ENCODE measurements at regions not wholly inside any gene's neighbourhood (a gene's known extent, or its start where the extent isn't known, plus 50 kb on each side); places are given as distances from the start of the nearest gene placed in this dataset.
"Not testable (repeated sequence)": the region's sequence is repeated elsewhere in the genome, so short reads cannot be mapped to it uniquely, and the experiment has no call there.

GRCh38 chr12:85574291-85574690 is 261.9 kb downstream of the RASSF9 start:
- no peak for DNase-seq

GRCh38 chr12:85575120-85576096 is 260.8 kb downstream of the RASSF9 start:
- DNase-seq, result no peak

- DNase-seq, result no peak
Observed at GRCh38 chr12:85580562-85581168, 255.5 kb downstream of the RASSF9 start.

GRCh38 chr12:85587158-85587557 is 249.1 kb downstream of the RASSF9 start:
- DNase-seq, result no peak

GRCh38 chr12:85588221-85588620 is 248.0 kb downstream of the RASSF9 start:
- no peak for DNase-seq

- no peak for DNase-seq
Observed at GRCh38 chr12:85600841-85601240, 235.4 kb downstream of the RASSF9 start.

- no peak for DNase-seq
Observed at GRCh38 chr12:85603556-85603955, 232.7 kb downstream of the RASSF9 start.

- no peak for DNase-seq
Observed at GRCh38 chr12:85606455-85606854, 229.8 kb downstream of the RASSF9 start.

GRCh38 chr12:85609778-85610177 is 226.4 kb downstream of the RASSF9 start:
- DNase-seq, result no peak

GRCh38 chr12:85610194-85610593 is 226.0 kb downstream of the RASSF9 start:
- DNase-seq, result no peak

GRCh38 chr12:85616201-85616600 is 220.0 kb downstream of the RASSF9 start:
- no peak for DNase-seq

- DNase-seq, result no peak
Observed at GRCh38 chr12:85617307-85618091, 218.7 kb downstream of the RASSF9 start.

GRCh38 chr12:85621041-85621440 is 215.2 kb downstream of the RASSF9 start:
- DNase-seq, result no peak

GRCh38 chr12:85623763-85624162 is 212.4 kb downstream of the RASSF9 start:
- DNase-seq, result no peak

- no peak for DNase-seq
Observed at GRCh38 chr12:85625467-85625866, 210.7 kb downstream of the RASSF9 start.

- no peak for DNase-seq
Observed at GRCh38 chr12:85626001-85626783, 210.0 kb downstream of the RASSF9 start.

- no peak for DNase-seq
Observed at GRCh38 chr12:85626784-85627171, 209.4 kb downstream of the RASSF9 start.

GRCh38 chr12:85627584-85627983 is 208.6 kb downstream of the RASSF9 start:
- DNase-seq, result no peak

- DNase-seq, result not testable (repeated sequence)
Observed at GRCh38 chr12:85628562-85628961, 207.6 kb downstream of the RASSF9 start.

GRCh38 chr12:85630851-85631250 is 205.4 kb downstream of the RASSF9 start:
- DNase-seq, result no peak

GRCh38 chr12:85632390-85632789 is 203.8 kb downstream of the RASSF9 start:
- DNase-seq, result no peak

- no peak for DNase-seq
Observed at GRCh38 chr12:85633491-85633890, 202.7 kb downstream of the RASSF9 start.

Data from occipital lobe (tissue), 1 donor.